Daoy (cell line): ENCODE measurements at regions not wholly inside any gene's neighbourhood (a gene's known extent, or its start where the extent isn't known, plus 50 kb on each side); places are given as distances from the start of the nearest gene placed in this dataset.
"Not testable (repeated sequence)": the region's sequence is repeated elsewhere in the genome, so short reads cannot be mapped to it uniquely, and the experiment has no call there.

ENCODE experiments used
- DNase-seq: peaks from one replicate; pipeline ENCODE4 v3.0.0-alpha.2; 2015; ENCODE audit warnings: low read depth

DNA sequence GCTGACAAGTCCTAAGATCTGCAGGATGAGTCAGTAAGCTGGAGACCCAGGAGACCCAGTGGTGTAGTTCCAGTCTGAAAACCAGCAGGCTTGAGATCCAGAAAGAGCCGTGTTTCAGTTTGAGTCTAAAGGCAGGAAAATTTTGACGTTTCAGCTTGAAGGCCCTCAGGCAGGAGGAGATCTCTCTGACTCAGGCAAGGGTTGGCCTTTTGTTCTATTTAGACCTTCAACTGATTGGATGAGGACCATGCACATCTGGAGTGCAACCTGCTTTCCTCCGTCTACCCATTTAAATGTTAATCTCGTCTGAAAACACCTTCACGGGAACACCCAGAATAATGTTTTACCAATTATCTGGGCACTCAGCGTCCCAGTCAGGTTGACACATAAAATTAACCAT lies 69.5 kb downstream of the NPIPA7 start:
- not testable (repeated sequence) for DNase-seq

DNA sequence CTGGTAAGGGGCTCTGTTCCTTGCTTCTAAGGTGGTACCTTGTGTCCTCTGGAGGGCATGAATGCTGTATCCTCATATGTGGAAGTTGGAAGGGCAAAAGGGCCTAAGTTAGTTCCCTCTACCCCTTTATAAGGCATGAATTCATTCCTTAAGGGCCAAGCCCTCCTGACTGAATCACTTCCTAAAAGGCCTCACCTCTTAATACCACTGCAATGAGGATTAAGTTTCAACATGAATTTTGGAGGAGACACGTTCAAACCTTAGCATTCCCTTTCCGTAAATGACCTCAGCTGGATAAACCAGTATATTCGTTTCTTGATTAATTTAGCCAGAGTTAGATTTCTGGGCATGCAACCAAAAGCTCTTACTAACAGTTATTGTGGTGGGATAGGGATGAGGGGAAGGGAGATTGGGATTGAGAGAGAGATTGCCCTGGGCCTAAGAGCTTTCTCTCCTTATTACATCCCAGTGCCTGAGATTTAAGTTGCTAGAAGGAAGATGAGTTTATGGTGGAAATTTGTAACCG lies 70.8 kb downstream of the NPIPA7 start:
- DNase-seq, result not testable (repeated sequence)

- not testable (repeated sequence) for DNase-seq
Observed at GRCh38 chr16:16451721-16452410, 72.9 kb downstream of the NPIPA7 start.

DNA sequence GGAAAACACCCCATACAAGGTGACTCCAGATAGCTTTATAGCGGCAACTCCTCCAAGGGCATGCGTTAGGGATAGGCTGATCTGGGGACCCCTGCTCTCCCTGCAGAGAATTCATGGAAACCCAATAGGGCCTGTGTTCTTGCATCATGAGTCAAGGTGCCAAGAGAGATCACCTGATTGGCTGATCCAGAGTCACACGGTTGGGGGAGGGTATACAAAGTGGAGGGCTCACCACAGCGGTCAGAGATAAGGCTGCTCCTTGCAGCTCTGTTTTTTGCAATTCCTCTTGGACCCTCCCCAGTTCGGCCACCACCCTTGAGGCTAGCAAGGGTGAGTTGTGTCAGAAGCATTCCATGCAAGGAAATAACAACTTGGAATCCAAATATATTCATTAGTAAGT lies 79.6 kb downstream of the NPIPA7 start:
- not testable (repeated sequence) for DNase-seq

GRCh38 chr16:16463792-16464191 lies 84.9 kb downstream of the NPIPA7 start:
- not testable (repeated sequence) for DNase-seq

DNA sequence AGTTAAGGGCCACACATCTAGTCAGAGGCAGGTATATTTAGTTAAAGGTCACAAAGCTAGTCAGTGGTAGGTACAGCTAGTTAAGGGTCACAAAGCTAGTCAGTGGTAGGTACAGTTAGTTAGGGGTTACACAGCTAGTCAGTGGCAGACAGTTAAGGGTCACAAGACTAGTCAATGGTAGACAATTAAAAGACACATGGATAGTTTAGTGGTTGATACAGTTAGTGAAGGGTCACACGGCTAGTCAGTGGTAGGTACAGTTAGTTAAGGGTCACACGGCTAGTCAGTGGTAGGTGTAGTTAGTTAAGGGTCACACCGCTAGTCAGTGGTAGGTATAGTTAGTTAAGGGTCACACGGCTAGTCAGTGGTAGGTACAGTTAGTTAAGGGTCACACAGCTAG lies 110.0 kb downstream of the NPIPA7 start:
- DNase-seq, result not testable (repeated sequence)

- not testable (repeated sequence) for DNase-seq
Observed at GRCh38 chr16:16489466-16489865, 110.5 kb downstream of the NPIPA7 start.

DNA sequence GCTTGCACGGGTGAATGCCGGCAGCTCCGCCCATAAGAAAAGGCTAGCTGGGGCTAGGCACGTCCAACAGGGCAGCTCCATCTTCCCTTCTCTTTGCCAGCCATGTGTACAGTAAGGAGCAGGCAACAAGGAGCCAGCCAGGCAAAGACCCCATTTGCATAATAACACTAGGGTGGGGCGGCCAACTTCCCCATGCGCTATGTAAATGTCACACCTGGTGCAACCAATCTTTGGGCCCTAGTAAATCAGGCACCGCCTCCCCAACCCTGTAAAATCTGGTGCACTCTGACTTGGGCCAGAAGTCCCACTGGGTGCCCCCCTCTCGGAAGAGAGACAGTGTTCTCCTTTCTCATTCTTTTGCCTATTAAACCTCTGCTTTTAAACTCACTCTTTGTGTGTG lies 115.2 kb downstream of the NPIPA7 start:
- DNase-seq, result not testable (repeated sequence)

DNA sequence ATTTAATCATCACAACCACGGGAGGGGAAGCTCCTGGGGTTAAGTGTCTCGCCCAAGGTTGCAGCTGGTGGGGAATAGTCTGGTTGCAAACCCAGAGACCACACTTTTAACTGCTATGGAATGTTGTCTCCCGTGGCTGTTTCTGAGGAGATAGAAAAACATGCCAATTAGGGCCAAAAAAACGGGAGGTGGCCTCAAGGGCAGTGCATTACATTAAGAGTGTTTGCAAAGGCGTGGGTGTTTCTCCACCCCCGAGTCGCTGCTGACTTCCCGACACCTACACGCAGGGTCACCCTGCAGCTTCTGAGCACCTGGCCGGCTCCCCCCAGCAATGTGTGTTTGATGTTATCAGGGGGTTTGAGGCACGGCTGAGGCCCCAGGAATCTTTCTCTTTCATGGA lies 116.1 kb downstream of the NPIPA7 start:
- not testable (repeated sequence) for DNase-seq

DNA sequence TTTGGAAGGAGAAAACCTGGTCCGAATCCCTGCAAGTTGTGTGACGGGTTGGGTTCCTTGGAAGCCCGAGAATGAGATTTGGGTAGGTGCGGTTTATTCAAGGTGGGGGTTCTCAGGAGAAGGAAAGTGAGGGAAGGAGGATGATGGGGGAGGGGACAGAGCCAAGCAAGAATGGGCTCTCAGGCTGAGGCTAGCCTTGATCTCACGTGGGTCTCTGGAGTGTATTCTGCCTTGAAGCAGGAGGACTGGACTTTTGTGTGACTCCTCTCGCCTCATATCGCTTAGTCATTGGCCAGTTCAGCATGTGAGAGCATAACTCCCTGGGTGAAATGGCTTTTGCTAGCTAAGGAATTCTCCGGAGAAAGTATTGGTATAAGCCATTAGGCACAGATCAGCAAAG lies 120.9 kb downstream of the NPIPA7 start:
- not testable (repeated sequence) for DNase-seq

DNA sequence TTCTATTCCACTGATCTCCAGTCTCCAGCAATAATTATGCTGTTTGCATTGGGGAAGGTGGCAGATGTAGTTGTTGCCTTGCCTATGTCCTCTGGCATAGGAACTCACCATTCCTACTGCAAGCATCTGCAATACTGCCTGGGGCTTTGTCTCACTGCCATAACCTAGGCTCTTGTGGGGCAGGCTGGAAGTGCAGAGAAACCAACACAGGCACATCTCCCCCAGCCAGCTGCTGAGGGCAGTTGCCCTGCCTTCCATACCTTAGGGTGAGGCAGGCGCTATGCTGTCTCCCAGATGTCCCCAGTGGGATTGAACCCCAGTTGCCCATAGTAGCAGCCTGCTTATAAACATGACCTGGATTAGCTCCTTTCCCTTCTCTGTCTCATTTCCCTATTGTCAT lies 128.1 kb downstream of the NPIPA7 start:
- not testable (repeated sequence) for DNase-seq

DNA sequence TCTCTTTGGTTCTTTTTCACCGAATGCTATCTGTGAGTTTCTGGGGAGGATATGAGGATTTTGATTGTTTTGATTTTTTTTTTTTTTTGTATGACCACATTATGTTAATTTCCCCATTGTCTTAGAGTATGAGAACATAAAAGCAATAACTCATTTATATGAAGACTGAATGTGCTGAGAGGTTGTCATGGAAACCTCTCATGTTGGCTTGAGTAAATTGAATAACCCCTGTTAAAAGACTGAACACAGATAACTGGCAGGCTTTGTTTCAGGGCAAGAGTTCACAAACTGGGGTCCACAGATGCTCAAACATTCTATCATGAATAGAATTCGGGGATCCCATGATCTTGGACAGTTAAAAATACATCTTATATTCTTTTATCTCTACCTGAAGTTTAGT lies 129.4 kb downstream of the NPIPA7 start:
- DNase-seq, result not testable (repeated sequence)

GRCh38 chr16:16519395-16519794 lies 140.5 kb downstream of the NPIPA7 start:
- not testable (repeated sequence) for DNase-seq

- DNase-seq, result not testable (repeated sequence)
Observed at GRCh38 chr16:16521239-16522002, 142.5 kb downstream of the NPIPA7 start.

- not testable (repeated sequence) for DNase-seq
Observed at GRCh38 chr16:16526998-16527397, 148.1 kb downstream of the NPIPA7 start.

- DNase-seq, result not testable (repeated sequence)
Observed at GRCh38 chr16:16530744-16531143, 151.8 kb downstream of the NPIPA7 start.

- DNase-seq, result not testable (repeated sequence)
Observed at GRCh38 chr16:16535565-16535964, 156.6 kb downstream of the NPIPA7 start.

GRCh38 chr16:16536151-16536550 lies 157.2 kb downstream of the NPIPA7 start:
- not testable (repeated sequence) for DNase-seq

- not testable (repeated sequence) for DNase-seq
Observed at GRCh38 chr16:16549710-16550109, 170.8 kb downstream of the NPIPA7 start.

DNA sequence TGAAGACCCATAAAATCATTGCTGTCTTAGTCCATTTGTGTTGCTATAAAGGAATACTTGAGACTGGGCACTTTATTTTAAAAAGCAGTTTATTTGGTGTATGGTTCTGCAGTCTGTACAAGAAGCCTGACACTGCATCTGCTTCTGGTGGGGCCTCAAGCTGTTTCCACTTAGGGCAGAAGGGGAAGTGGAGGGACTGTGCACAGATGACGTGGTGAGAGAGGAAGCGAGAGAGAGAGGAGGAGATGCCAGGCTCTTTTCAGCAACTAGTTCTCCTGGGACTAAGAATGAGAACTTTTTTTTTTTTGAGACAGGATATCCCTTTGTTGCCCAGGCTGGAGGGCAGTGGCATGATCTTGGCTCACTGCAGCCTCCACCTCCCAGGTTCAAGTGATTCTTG lies 171.9 kb downstream of the NPIPA7 start:
- DNase-seq, result not testable (repeated sequence)

- DNase-seq, result not testable (repeated sequence)
Observed at GRCh38 chr16:16552819-16553340, 173.9 kb downstream of the NPIPA7 start.

DNA sequence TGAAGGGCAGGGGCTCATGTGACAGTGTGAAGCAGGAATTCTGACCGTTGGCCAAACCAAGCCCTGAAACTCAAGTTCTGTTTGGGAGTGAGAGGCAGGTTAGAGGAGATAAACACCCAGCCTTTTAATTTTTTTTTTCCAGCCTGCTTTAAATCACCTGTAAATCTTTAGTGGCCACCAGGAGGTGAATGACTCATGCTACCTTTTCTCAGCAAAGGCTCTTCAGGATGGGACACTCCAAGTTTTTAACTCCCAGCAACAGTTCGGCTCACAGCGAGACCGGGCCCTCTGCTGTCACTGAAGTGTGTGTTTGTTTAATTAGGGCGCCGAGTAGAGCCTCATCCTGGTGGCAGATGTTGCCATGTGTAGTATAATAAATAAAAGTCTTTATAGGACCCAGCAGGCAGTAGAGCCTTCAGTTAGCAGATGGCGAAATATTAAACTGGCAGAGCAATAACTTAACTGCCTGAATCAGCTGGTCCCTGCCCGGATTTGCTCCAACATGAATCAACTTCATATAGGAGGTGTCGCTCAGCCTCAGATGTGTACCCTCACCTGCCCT lies 180.3 kb downstream of the NPIPA7 start:
- not testable (repeated sequence) for DNase-seq
